Left cardiac atrium (tissue), 4 donors: ENCODE measurements at regions not wholly inside any gene's neighbourhood (a gene's known extent, or its start where the extent isn't known, plus 50 kb on each side); places are given as distances from the start of the nearest gene placed in this dataset.
"Not testable (repeated sequence)": the region's sequence is repeated elsewhere in the genome, so short reads cannot be mapped to it uniquely, and the experiment has no call there.

Experiments used
- ATAC-seq, 2 donors: fragments of 200-7000 bp; cut with Tn5 transposase; one replicate each; pipeline ENCODE4 v1.9.1; 2020; ENCODE audit warnings: mild to moderate bottlenecking in 2 of 2, moderate library complexity in 2 of 2
- DNase-seq: peaks from one replicate; pipeline ENCODE4 v3.0.0-alpha.2; 2020
- intact Hi-C, 2 donors: fragments of 100-400 bp; cut with DNase I; formaldehyde crosslinking; loops; one replicate each; pipeline versions ENCODE4 v1.14.1 to v1.15.1; 2022 to 2023
- donor health status: DM: no; HTN: yes; CAD: no.
- donor health status: DM: no; HTN: yes; CAD: no; lungs with severe emphysema.
- donor health status: DM: yes; HTN: yes; CAD: no.
- donor health status: Dilated cardiomyopathy.

GRCh38 chr7:50251765-50252164 is 52.8 kb upstream of the IKZF1 start:
- DNase-seq (no peak), ATAC-seq (no peak)
- intact Hi-C loops = no loop called here

- intact Hi-C loops = no loop called here
- DNase-seq (no peak), ATAC-seq (no peak)
Observed at GRCh38 chr7:50246551-50246950, 58.0 kb upstream of the IKZF1 start.

- DNase-seq, intact Hi-C loops, ATAC-seq: not testable (repeated sequence)
Observed at GRCh38 chr7:50242111-50242510, 62.4 kb upstream of the IKZF1 start.

DNA sequence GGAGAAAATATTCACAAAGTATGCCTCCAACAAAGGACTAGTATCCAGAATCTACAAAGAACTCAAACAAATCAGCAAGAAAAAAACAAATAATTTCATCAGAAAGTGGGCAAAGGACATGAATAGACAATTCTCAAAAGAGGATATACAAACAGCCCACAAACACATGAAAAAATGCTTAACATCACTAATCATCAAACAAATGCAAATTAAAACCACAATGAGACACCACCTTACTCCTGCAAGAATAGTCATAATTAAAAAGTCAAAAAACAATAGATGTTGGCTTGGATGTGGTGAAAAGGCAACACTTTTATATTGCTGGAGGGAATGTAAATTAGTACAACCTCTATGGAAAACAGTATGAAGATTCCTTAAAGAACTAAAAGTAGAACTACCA is 63.8 kb upstream of the IKZF1 start:
- intact Hi-C loops, DNase-seq, ATAC-seq: not testable (repeated sequence)

DNA sequence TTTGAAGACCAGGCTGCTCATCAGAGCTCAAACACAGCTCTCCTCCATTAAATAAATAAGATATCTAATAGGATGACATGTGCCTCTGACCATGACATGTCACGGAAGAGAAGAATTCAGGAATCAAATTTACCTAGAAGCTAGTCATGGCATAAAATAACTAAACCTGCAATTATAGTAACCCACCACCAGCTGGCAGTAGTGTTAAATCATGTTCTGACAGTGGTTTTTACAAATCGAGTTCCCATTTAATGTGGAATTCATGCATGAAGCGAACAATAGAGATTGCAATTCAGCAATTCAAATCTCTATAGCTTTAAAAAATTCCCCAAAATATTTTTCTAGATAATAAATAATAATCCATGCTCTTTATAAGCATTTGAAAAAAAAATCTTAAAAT is 74.6 kb upstream of the IKZF1 start:
- intact Hi-C loops = no loop called here
- no peak for DNase-seq
- ATAC-seq = no peak

GRCh38 chr7:50228148-50228547 is 76.4 kb upstream of the IKZF1 start:
- intact Hi-C loops = no loop called here
- ATAC-seq (no peak), DNase-seq (no peak)

DNA sequence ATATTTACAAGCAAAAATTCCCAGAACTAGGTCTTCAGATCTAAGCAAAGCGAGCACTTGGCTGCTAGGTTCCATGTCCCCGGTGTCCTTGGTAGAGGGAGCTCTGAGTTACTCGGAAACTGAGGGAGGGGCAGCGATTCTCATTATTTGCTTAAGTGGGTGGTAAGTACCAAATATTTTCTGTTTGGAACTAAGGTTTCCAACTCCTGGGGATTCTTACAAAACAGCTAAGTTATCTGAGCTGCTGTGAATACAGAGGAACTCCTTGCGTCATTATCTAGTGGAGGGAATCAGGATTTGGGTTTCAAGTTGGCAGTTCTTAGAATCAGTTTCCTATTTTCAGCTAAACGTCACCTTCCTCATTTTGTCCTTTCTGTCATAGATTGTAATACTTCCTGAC is 76.8 kb upstream of the IKZF1 start:
- intact Hi-C loops = no loop called here
- DNase-seq = no peak
- no peak for ATAC-seq

DNA sequence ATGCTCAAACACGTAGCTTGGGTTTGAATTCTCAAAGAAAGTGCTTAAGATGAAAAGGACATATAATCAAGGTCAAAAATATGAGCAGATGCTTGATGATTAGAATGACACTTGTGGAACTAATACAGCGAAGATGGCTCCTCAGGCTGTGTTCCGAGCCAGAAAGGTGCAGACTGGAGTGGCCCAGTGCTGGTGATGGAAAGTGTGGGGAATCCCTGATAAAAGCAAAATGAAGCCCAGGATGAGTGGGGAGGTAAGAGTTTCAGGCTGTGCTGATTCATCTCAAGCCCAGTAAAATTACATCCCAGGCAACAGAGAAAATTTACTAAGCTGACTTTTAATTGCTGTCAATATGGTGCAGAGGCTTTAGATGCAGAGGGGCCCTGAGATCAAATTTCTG is 77.8 kb upstream of the IKZF1 start:
- no peak for ATAC-seq

GRCh38 chr7:50226145-50226544 is 78.4 kb upstream of the IKZF1 start:
- DNase-seq (no peak), ATAC-seq (no peak)
- intact Hi-C loops = no loop called here

More for the DNA sequence above, 77.8 kb upstream of the IKZF1 start:
- intact Hi-C loops = no loop called here
- no peak for DNase-seq

DNA sequence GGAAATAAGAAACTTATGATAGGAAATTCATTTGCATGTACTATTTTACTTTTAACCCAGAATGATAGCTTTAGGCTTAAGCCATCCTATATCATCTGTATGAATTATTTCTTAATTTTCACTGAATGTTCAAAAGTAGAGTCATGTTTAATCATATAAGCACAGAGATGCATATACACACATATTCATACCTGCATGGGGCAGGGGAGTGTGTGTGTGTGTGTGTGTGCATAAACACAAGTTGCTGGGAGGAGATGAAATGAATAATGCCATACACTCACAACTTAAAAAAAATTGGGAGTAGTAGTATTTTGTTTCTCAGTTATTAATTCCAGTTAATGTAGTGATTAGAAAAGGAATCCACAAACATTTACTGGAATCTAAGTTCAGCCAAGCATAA is 83.1 kb upstream of the IKZF1 start:
- DNase-seq (no peak), ATAC-seq (no peak)
- intact Hi-C loops = no loop called here

DNA sequence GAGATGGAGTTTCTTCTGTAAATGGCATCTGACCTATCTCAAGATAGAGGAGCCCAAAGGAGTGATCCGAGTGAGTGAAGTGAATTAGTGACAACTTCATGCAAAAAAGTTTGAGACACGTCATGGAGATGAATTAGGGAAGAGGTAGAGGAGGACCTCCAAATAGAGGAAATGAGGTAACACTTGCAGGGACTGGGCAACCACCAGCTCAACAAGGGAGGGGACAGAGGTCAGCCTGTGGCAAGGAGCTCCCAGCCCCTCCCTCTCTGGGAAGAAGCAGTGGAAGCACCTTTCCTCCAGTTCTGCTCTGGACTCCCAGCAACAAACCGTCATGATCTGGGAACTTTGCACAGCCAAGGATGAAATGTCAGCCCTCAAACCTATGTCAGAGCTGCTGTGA is 83.5 kb upstream of the IKZF1 start:
- intact Hi-C loops = no loop called here
- ATAC-seq (peak in 1 of 2 donors; percentile 38), DNase-seq (no peak)

GRCh38 chr7:50220273-50220672 is 84.2 kb upstream of the IKZF1 start:
- ATAC-seq = peak in 1 of 2 donors; percentile 43
- DNase-seq = no peak

DNA sequence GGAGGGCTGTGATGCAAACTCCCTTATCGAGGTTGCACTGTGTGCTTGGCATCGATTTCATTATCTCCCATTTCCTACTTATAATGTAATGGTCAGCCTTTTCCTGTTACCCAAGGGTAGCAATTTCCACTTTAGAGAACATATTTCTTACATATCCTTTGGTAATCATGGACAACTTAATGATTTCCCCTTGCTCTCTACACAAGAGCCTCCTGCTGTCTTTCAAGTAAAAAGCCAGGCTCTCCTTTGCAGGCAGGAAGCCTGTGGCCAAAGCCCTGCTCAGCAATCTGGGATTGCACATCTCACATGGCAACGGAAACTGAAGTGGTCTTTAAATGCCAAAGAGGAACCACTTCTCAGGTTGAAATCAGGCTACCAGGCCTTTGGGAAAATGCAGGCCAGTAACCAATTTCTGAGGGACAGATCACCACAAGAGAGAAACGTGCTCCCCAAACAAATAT is 86.7 kb upstream of the IKZF1 start:
- DNase-seq (no peak), ATAC-seq (no peak)
- intact Hi-C loops = loop anchor here in 1 of 2 donors (10.0 kb wide), 1 partner anchor 57 kb away; no protein-coding TSS in a partner anchor

More at GRCh38 chr7:50220273-50220672, 84.2 kb upstream of the IKZF1 start:
- intact Hi-C loops = no loop called here

DNA sequence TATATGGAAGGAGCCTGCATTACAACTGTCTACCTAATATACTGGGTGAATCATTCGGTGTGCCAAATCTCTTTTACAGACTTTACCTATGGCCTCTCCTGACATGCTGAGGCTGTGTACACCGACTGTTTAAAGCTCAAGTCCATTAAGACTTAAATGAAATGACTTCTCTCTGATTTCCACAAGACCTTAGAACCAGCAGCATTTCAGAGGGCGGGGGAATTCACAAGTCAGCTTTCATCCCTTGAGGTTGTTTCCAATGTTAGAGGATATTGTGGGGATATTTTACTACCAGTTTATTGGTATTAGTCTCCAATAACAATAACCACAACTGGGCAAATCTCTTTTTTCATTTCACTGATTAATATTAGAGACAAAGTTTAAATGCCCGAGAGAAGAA is 87.1 kb upstream of the IKZF1 start:
- intact Hi-C loops = loop anchor here in 1 of 2 donors (10.0 kb wide), 1 partner anchor 57 kb away; no protein-coding TSS in a partner anchor
- ATAC-seq (no peak), DNase-seq (no peak)

DNA sequence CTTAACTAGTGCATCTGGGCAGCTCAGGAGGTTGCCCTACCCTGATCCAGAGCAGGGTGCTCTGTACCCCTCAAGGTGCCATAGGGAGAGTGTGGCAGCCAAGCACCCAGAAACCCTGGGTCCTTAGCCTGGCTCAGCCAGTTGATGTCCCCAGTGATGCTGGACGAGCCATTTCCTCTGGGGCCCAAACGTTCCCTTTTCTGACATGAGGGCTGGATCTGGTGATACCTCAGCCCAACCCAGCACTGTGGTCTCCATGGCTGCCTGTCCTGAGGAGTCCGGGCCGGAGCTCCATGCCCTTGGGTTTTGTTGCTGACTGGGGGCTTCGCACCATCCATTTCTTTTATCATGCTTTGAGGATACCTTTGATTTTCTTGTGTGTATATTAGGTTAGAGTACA is 87.9 kb upstream of the IKZF1 start:
- DNase-seq = no peak
- no peak for ATAC-seq
- intact Hi-C loops = loop anchor here in 1 of 2 donors (10.0 kb wide), 1 partner anchor 58 kb away; no protein-coding TSS in a partner anchor

DNA sequence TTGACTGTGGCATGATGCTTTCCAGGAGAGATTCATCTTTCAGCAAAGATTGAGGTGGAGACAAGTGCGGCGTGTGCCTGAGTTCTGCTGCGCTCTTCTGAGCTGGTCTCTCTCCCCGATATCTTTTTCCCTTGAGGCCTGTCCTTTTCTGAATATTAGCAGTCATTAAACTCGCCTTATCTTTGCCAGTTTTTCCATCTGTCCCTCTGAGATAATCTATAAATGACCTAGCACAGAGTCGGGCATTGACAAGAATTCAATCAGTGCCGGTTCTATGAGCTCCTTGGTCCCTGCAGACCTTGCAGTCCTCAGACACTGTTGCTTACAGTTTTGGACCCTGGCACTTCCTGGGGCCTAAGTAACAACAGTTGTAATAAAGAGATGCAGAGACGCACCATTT is 89.7 kb upstream of the IKZF1 start:
- intact Hi-C loops = loop anchor here in 1 of 2 donors (10.0 kb wide), 1 partner anchor 60 kb away; no protein-coding TSS in a partner anchor
- no peak for DNase-seq

GRCh38 chr7:50214126-50214670 is 90.3 kb upstream of the IKZF1 start:
- DNase-seq = no peak
- intact Hi-C loops = loop anchor here in 1 of 2 donors (10.0 kb wide), 1 partner anchor 61 kb away; no protein-coding TSS in a partner anchor

More for the DNA sequence above, 89.7 kb upstream of the IKZF1 start:
- no peak for ATAC-seq

DNA sequence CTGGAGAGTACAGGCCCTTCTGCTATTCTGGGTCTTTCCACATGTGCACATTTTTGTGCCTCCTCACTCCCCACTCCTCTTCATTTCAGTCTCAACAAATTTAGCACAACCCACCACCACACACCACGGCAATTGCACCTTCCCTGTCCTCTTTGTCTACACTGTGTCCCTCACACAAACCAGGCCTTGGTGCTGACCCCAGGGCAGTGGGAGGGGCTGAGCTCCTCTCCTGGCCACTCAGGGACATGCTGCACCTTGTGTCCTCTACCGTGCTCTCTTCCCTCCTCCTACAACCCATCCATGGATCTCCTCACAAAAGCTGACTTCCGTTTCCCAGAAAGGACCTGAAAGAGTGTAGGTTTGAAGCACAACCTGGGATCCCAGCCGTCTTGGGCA is 90.9 kb upstream of the IKZF1 start:
- ATAC-seq (no peak), DNase-seq (no peak)
- intact Hi-C loops = loop anchor here in 1 of 2 donors (10.0 kb wide), 1 partner anchor 61 kb away; no protein-coding TSS in a partner anchor

More at GRCh38 chr7:50214126-50214670, 90.3 kb upstream of the IKZF1 start:
- no peak for ATAC-seq

DNA sequence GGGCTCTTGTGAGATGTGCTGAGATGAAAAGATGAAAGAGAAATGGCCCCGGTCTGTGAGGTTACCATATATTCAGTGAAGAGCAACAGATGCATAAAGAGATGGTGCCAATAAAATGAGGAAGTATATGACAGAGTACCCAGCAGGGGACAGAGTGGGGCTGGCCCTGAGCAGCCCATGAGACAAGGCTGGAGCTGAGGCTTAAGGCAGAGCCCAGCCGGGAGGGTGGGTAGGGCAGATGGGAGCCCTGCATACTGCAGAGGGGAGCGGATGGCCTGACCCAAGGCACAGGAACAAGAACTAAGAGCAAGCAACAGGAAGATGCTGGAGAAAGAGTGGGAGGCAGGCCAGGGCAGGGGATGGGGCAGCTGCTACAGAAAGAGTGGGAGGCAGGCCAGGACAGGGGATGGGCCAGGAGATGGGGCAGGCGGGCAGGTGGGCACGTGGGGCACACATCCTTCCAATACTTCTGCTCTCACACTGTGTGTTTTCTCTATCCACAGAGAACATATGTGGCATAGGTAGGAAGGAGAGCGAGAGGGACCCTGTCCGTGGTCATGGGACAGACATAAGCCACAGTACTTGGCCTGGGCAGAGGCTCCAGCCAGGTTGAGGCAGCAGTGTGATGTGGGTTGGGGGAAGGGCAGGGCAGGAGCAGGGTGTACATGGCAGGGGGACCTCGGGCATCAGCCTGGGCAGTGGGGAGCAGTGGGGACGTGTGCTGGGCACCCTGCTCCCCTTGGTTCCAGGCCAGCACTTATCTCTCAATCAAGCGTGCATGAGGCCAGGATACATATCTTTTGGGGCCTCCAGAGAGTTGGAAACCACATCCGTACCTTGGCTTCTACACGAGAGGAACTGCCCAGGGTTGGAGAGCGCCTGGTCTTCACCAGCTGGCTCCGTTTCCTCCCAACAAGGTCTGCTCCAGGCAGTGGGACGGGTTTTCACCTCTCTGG is 91.6 kb upstream of the IKZF1 start:
- ATAC-seq = peak in 1 of 2 donors; percentile 47

DNA sequence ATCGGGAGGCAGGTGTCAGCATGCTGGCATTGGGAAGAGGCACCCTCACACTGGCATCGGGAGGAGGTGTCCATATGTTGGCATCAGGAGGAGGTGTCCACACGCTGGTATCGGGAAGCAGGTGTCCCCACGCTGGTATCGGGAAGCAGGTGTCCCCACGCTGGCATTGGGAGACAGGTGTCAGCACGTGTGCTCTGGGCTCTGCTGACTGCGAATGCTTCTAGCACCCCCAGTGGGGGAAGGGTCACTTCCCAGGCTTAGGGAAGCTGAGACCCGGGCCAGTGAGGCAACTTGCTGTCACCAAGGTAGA is 92.5 kb upstream of the IKZF1 start:
- DNase-seq (no peak), ATAC-seq (no peak)
- intact Hi-C loops = loop anchor here in 1 of 2 donors (10.0 kb wide), 1 partner anchor 63 kb away; no protein-coding TSS in a partner anchor

More for the DNA sequence above, 91.6 kb upstream of the IKZF1 start:
- intact Hi-C loops = loop anchor here in 1 of 2 donors (10.0 kb wide), 1 partner anchor 62 kb away; no protein-coding TSS in a partner anchor
- DNase-seq = no peak
